SKM-1 (cell line): ENCODE measurements at regions not wholly inside any gene's neighbourhood (a gene's known extent, or its start where the extent isn't known, plus 50 kb on each side); places are given as distances from the start of the nearest gene placed in this dataset.

Experiments
- DNase-seq: peaks from one replicate; lab custom pipeline; 2025; ENCODE audit not compliant: unreplicated experiment; lab: John Stamatoyannopoulos, UW

DNA sequence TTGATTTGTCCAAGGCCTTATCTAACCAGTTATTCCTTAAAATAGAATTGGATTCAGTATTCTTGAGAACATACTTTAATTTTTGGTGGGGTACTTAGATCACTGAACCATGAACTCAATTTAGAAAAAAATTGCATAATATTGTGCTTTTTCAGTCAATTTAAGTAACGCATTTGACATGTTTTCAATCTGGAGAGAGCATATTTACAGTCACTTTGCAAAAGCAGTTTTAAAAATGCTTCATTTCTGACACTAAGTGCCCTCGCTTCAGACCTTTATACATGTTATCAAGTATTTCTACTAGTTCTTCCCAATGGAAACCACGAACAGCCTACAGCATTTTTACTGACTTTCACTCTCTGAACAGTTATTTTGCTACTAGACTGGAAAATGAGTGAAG lies 257.1 kb upstream of the NDST4 start:
- no peak for DNase-seq

DNA sequence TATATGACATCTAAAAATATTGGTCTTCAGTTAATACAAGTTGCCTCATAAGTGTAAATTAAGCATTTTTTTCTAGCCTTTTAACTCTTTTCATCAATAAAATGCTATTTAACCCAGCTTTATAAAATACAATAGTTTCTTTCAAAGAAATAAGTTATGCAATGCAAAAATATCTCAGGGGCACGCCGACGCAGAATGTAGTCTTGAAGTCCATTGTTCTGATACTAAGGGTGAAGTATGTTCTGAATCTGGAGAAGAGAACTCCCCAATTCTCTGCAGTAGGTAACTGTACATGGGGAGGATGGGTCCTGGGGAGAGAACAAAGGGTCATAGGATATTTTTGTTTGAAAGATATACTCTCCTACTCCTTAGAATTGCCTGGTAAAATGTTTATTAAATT lies 256.6 kb upstream of the NDST4 start:
- no peak for DNase-seq

DNA sequence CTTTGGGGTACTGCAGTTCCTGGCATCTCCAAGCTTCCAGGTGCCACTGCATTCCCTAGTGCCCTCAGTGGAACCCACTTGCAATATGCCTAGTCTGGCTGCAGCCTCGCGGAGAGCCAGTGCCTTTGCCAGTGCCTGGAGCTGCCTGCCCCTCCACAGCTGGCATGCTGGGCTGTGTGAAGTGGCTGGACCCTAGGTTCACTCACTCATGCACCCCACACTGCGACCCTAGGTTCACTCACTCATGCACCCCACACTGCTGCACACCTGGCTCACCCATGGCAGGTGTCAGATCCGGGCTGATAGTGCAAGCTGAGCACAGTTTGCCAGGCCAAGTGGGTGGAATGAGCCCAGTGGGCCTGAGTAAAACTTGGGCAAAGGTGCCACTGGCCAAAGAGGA lies 253.0 kb upstream of the NDST4 start:
- no peak for DNase-seq

DNA sequence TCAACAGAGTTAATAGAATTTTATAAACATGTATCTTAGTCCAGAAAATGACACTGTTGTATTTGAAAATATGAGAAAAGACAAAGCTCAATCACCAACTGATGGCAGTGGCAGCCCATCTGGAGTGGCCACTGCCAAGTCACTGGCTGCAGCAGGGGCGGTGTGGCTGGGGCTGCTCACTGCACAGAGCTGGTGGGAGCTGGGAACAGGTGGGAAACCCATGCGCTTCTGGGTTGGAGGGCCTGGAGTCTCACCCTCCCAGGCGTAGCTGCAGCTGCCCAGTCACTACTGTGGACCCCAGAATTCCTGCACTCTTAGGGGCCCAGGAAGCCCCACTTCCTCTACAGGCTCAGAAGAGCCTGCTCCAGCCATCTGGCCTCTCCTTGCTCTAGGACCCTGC lies 251.8 kb upstream of the NDST4 start:
- DNase-seq, result no peak

DNA sequence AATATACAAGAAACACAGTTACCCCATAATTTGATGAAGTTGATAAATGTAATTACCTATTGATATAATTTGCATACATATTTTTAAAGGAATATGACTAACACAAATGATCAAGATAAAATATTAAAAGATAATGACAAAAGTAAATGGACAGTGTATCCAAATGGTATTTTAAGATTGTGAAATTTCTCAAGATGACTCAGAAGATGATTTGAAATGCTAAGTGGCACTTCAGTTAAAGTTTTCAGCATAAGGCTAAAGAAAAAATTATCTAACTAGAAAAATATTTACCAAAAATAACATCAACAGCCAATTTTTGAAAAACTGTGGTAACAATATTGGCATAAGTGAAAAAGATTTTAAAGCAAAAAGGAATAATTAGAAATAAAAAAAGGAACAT lies 248.4 kb upstream of the NDST4 start:
- no peak for DNase-seq

DNA sequence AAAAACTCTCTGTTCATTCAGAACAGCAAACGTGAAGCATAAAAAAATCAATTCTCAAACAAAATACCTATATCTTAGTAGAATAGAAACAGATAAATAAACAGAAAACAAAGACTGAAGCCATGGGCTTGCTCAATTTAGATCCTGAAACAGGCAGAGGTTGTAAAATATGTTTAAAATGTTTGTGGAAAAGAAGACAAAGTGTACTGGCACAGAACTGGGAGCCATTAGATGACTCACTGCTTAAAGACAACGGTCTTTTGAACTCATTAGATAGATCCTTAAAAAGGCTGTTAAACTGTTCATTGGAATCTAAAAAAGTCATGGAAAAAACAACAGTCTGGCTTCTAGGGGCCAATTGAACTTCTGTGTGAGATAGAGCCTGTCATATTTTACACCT lies 247.0 kb upstream of the NDST4 start:
- DNase-seq, result no peak

DNA sequence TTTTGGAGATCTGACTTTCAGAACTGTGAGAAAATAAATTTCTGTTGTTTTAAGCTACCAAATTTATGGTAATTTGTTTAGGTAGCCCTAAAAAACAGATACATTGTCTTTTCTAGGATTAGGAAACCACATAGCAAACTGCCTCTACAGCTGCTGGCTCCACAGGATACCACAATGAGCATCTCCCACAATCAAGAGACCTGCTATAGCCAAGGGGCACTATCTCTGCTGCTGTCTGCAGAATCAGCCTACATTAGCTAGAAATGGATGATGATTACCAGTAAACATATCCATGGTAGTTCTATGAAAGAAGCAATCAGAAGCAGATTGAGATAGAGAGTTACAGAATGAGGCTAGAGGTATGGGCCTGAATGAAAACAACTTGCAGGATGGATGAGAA lies 244.4 kb upstream of the NDST4 start:
- no peak for DNase-seq

DNA sequence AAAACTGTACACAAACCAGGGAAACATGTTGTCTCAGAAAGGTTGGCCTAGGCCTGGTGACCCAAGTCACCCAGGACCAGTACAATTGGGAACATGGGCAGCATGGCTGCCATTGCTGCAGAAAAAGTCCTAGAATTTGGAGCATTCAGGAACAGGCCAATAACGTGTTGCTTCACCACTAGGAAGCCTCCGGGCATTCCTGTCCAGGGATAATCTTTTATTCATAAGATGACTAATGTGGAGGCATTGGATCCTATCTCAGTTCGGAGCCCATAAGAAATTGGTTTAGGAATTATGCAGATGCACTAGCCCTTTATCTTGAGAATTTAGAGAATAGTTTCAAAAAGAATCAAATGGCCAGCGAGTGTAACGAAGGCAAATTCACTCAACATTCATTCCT lies 242.8 kb upstream of the NDST4 start:
- DNase-seq, result no peak

DNA sequence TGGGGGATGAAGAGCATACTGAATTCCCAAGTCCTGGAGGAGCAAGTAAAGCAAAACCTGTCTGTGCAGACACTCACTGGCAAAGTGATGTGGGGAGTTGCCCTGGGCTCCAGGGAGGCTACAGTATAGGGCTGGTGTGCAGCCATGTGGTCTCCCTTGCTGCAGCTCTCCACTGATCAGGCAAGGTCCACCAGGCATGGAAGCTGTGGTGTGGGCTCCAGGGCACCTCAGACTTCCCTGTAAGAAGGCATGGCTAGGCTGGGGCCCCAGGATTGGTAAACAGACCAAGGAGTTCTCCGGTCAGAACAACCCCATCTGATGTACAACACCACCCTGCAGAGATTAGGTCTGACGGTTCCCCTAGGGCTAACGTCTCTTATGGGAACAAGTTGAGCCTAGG lies 241.9 kb upstream of the NDST4 start:
- no peak for DNase-seq

DNA sequence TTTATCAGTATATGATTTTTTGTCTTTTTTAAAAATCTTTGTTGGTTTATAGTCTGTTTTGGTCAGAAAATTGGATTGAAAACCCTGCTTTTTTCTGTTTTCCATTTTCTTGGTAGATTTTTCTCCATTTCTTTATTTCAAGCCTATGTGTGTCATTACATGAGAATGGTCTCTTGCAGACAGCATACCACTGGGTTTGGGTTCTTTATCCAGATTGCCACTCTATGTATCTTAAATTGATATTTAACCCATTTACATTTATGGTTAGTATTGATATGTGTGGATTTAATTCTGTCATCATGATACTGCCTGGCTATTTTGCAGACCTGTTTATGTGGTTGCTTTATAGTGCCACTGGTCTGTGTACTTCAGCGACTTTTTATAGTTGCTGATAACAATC lies 239.9 kb upstream of the NDST4 start:
- no peak for DNase-seq

DNA sequence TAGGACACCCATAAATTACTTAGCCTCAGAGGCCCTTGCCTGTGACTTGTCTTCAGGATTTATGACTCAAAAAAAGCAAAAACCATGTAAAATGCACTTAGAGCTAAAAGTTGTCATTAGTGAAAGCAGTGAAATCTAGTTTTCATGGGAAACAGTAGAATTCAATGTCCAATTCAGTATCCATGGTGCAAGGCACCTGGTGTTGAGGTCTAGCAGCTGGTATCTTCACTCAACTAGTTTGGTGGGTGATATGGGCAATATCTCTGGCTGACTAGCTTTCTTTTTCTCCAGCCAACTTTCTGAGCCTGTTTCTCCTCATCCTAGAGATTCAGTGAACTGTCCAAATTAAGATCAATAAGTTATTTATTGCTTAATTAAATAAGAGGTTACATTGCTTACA lies 229.8 kb upstream of the NDST4 start:
- no peak for DNase-seq

DNA sequence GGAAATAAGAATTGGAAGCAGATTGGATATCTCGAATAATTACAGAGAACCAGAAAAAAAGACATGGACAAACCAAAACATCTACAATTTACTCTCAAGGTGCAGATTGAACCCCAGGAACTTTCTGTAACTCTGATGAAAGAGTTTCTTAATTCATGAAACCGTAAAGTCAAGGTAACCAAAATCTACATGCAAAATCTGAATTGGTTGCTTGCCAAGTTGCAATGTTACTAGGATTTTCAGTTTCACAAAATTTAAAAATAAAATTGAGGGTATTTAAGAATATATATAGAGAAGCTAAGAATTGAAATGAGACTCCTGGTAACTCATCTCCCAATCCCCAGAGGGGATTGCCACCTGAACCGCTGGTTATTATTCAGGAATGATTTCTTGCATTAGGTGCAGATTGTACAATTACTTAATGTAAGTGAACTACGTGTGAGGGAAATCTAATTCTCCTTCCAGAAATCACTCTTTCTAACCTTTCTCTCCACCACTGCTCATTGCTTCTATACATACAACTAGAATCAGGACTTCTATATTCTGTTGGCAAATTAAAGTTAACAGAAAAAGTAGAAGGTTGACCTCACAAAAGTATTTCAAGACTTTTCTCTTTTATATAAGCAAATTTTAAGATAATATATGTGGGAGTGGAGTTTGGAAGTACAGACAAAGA lies 221.5 kb upstream of the NDST4 start:
- DNase-seq, result no peak

DNA sequence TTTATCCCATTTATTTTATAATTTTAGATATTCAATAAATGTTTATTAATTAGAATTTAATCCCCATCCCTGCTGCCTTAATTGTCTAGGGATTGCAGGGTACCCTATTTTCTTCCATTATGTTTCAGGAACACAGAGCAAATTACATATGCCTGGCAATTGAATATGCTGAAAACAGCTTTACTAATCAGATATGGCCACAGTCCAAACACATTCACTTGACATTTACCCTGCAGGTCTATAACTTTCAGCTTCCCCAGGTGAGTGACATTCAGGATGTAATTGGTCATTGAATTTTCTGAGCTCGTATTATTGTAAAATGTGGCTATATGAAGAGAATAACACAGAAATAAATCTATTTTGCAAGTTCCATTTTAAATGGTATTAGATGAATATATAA lies 218.7 kb upstream of the NDST4 start:
- DNase-seq, result no peak

DNA sequence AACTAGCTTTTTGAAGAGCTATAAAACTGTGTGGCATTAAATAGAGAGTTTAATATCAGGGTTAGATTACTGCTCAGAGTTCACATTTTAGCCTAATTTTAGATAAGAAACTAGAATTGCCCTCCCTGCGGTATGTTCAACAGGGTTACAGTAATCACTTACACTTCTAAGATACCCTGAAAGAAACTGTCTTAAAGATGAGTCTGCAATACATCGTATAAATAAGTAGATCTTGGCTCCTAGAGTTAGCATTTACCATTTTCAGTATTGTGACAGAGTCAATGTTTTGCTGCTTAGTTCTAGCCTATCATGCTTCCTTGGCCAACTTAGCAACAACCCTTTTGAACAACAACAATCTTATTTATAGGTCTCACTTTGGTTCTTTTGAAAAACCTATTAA lies 217.8 kb upstream of the NDST4 start:
- no peak for DNase-seq

DNA sequence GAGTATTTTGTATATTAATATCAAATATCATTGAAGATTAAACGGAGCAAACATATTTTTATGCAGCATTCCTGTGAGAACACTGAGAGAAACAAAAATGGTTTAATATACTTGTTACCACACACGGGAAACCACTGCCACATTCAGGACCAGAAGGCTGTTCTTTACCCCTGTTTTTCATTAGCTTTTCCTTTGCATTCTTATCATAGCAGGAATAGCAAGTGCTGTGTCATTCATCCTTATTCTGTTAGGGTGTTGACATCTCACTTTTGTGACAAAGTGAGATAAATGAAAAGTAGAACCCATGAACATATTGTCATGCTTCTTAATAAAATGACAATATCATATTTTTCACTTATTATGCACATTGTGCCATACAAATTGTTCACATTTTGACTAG lies 212.4 kb upstream of the NDST4 start:
- DNase-seq, result no peak

DNA sequence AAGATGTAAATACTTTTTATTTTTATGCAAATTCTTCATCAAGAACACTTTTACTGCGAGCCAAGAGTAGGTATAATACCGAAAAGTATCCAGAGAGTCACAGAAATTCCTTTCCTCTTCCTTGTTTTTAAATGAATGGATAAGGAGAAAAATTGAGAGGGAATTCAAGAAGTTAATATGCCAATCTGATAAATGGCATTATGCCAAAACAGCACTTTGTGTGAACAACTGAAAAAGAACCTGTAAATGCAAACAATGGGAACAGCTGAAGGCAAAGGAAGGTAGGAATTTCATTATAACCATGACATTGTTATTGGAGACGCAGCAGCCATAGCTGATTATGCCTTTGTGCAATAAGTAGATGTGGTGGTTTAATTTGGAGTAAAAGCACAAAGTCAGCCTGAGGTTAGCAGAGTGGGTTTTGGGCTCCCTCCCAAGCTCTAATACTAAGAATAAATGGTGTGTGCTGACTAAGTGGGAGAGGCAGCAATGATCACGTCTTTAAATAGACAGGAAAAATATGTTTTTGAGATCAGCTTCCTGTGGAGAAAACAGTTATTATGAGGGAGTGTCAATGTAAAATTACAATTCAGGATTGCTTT lies 209.8 kb upstream of the NDST4 start:
- DNase-seq, result no peak

DNA sequence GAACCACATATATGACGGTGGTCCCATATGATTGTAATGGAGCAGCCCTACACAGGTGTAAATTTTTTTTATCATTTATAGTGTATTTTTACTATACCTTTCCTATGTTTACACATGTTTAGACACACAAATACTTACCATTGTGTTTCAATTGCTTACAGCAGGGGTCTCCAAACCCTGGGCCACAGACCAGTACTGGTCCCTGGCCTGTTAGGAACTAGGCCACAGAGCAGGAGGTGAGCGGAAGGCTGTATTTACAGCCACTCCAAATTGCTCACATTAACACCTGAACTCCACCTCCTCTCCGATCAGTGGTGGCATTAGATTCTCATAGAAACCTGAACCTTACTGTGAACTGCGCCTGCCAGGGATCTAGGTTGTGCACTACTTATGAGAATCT lies 201.8 kb upstream of the NDST4 start:
- DNase-seq, result no peak

DNA sequence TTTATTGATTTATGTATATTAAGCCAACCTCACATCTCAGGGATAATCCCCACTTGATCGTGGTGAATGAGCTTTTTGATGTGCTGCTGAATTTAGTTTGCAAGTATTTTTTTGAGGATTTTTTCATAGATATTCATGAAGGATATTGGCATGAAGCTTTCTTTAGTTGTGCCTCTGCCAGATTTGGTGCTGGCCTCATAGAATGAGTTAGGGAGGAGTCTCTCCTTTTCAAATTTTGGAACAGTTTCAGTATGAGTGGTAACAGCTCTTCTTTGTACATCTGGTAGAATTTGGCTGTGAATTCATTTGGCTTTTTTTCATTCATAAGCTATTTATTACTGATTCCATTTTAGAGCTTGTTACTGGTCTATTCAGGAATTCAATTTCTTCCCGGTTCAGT lies 197.2 kb upstream of the NDST4 start:
- DNase-seq, result no peak

DNA sequence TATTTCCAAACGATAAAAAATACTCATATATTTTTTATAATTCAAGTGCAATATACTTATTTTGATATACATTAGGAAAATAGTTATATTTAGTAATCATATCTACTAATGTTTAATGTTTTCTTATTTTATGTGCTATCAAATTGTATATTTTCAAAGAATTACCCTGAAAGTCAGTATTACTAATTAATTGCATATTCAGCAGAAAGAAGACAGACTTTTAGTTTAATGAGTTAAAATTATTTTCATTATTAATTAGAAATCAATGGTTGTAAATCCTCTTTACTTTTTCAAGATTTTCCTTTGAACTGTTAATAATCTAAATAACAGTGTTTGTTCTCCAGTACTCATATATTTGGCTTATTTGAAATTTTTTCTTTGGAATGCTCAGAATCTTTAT lies 181.3 kb upstream of the NDST4 start:
- DNase-seq, result no peak

DNA sequence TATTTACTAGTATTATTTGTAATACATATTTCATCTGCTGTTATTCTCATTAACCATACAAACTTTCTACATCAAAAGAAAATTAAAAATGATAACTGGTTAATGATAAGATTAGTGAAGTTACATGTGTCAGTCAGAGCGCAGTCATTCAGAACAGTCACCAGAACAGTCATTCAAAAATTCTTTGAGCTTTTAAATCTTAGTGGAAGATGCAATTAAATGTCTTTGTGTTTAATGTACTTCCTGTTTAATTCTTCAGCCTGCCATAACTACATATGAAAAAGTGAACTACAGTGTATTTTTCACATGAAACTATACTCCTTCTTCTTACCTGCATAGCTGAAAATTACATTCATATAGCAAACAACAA lies 179.7 kb upstream of the NDST4 start:
- DNase-seq, result no peak

DNA sequence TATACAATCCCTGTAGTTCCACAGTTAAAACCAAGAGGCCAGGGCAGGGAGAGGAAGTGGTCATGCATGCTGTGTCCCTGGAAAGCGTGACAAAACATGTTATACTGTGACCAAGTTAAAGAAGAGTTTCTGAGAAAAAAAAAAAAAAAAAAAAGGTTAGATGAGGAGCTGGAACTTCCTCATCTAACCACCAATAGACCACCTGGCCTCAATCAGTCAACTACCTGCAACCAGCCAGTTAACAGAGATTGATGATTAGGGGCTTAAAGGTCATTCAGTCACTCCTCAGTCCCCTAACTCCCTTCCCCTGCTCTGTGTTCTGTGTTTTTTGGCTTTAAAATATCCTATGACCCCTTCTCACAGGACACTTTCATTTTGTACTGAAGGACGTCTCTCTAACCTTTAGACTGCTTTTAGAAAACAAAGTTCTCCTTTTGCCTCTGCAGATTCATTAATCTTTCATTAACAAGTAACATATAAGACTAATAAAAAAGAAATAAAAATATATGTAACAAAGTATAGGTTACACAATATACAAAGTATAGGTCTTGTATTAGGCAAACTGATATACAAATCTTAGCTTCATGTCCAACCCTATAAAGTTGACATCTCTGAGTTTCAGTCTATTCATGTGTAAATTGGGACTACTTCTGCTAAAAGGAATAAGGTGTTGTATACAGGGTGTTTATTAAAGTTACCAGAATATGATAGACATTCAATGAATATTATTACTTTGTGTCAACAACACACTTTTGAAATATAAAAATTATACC lies 179.1 kb upstream of the NDST4 start:
- no peak for DNase-seq

DNA sequence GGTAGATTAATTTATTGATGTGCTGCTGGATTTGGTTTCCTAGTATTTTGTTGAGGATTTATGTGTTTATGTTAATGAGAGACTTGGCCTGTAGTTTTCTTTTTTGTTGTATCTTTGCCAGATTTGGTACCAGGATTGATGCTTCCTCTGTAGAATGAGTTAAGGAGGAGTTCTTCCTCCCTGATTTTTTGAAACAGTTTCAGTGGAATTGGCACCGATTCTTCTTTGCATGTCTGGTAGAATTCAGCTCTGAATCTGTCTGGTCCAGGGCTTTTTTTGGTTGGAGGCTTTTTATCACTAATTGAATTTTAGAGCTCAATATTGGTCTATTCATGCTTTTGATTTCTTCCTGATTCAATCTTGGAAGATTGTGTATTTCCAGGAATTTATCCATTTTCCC lies 174.0 kb upstream of the NDST4 start:
- no peak for DNase-seq

DNA sequence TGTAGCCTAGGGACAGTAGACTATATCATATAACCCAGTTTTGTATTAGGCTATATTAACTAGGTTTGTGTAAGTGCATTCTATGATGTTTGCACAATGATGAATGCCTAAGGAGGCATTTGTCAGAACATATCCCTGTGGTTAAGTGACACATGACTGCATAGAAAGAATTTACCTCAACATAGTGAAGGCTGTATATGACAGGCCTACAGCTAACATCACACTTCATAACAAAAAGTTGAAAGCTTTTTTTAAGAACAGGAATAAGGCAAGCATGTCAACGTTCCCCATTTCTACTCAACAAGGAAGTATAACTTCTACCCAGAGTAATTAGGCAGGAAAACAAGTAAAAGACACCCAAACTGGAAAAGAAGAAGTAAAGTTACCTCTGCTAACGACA lies 165.9 kb upstream of the NDST4 start:
- peak; percentile 33 for DNase-seq
